DOHH2 (cell line): ENCODE measurements at regions not wholly inside any gene's neighbourhood (a gene's known extent, or its start where the extent isn't known, plus 50 kb on each side); places are given as distances from the start of the nearest gene placed in this dataset.

Source experiments
- H3F3A ChIP-seq: fragments of 200-600 bp; sonication (generic), shearing (Covaris generic); 2 replicates; pipeline ENCODE4 v1.6.0; 2016; ENCODE audit warnings: antibody characterized with exemption, mild to moderate bottlenecking; ENCODE audit not compliant: control insufficient read depth, insufficient read depth
- H3K27ac ChIP-seq: fragments of 200-600 bp; sonication (generic); 2 replicates; pipeline ENCODE4 v1.5.1; 2014; ENCODE audit warnings: low read depth, mild to moderate bottlenecking, low read length, moderate library complexity
- H3K27me3 ChIP-seq: fragments of 200-600 bp; sonication (generic); 2 replicates; pipeline ENCODE4 v1.6.1; 2014; ENCODE audit warnings: mild to moderate bottlenecking, low read length, mixed read lengths; ENCODE audit not compliant: control insufficient read depth
- H3K36me3 ChIP-seq: fragments of 200-600 bp; sonication (generic); 2 replicates; pipeline ENCODE4 v1.6.1; 2014; ENCODE audit warnings: mild to moderate bottlenecking, low read length, moderate library complexity, mixed read lengths; ENCODE audit not compliant: control insufficient read depth
- H3K4me1 ChIP-seq: fragments of 200-600 bp; sonication (generic); 2 replicates; pipeline ENCODE4 v1.6.1; 2014; ENCODE audit warnings: mild to moderate bottlenecking, low read length, mixed read lengths; ENCODE audit not compliant: control insufficient read depth
- H3K4me2 ChIP-seq: fragments of 200-600 bp; sonication (generic); 2 replicates; pipeline ENCODE4 v1.6.0; 2014; ENCODE audit warnings: mild to moderate bottlenecking, low read length, moderate library complexity
- H3K4me3 ChIP-seq: fragments of 200-600 bp; sonication (generic); 2 replicates; pipeline ENCODE4 v1.5.1; 2014; ENCODE audit warnings: mild to moderate bottlenecking, low read length, mixed read lengths
- H3K79me2 ChIP-seq: fragments of 200-600 bp; sonication (generic); 2 replicates; pipeline ENCODE4 v1.6.1; 2014; ENCODE audit warnings: mild to moderate bottlenecking, low read length, mixed read lengths; ENCODE audit not compliant: control insufficient read depth
- H3K9me2 ChIP-seq: fragments of 200-600 bp; sonication (generic); replicated peaks from 2 replicates; pipeline ENCODE4 v1.6.1; 2014; ENCODE audit warnings: mild to moderate bottlenecking, low read length, mixed read lengths; ENCODE audit not compliant: control insufficient read depth
- H3K9me3 ChIP-seq: fragments of 200-600 bp; sonication (generic); 2 replicates; pipeline ENCODE4 v1.6.1; 2014; ENCODE audit warnings: antibody characterized with exemption, low read length, mixed read lengths; ENCODE audit not compliant: control insufficient read depth, insufficient read depth
- H4K20me1 ChIP-seq: fragments of 200-600 bp; sonication (generic); 2 replicates; pipeline ENCODE4 v1.6.0; 2014; ENCODE audit warnings: low read depth, mild to moderate bottlenecking, antibody characterized with exemption, low read length, moderate library complexity; ENCODE audit not compliant: control insufficient read depth, insufficient read depth
- CTCF ChIP-seq: fragments of 200-600 bp; sonication (generic); IDR thresholded peaks from one replicate; pipeline ENCODE4 v1.5.1; 2014; ENCODE audit warnings: antibody characterized with exemption, mild to moderate bottlenecking, low read depth, low read length; ENCODE audit not compliant: poor library complexity, severe bottlenecking
- EZH2phosphoT487 ChIP-seq: fragments of 200-600 bp; sonication (generic); IDR thresholded peaks from 2 replicates; pipeline ENCODE4 v1.6.1; 2017; ENCODE audit warnings: borderline replicate concordance, mild to moderate bottlenecking, antibody characterized with exemption, low read length, moderate library complexity, mixed read lengths

DNA sequence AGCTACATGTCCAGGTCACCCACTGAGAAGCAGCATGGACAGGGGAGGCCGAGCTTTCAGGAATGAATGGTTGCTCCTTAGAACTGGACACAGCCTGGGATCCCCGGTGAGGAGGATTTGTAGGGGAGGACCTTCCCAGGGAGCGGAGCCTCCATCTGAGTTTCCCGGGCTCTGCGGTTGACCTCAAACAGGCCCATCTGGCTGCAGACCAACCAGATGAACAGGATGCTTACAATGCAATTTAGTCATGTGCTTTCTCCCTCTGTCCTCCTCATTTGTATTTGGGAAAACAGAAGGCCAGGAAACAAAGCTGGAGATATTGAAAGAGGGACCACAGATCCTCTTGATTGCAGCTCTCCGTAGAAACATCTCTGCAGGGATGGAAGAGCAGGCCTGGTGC, 104.8 kb downstream of the EMX2 start:
- Histone ChIP-seq H3K4me1 (no peaks in the 10 kb centered on the region), H3K27ac (no peak overlapping the region), H3F3A (no peaks in the 10 kb centered on the region), H3K27me3 (peaks cover 9% of the 10 kb centered on the region), H3K36me3 (no peaks in the 10 kb centered on the region), H3K4me2 (no peak overlapping the region), H3K9me3 (no peaks in the 10 kb centered on the region), H3K79me2 (no peaks in the 10 kb centered on the region), H4K20me1 (no peaks in the 10 kb centered on the region), H3K4me3 (no peak overlapping the region), H3K9me2 (no peaks in the 10 kb centered on the region)
- TF ChIP-seq EZH2phosphoT487 (no peak), CTCF (no peak)

DNA sequence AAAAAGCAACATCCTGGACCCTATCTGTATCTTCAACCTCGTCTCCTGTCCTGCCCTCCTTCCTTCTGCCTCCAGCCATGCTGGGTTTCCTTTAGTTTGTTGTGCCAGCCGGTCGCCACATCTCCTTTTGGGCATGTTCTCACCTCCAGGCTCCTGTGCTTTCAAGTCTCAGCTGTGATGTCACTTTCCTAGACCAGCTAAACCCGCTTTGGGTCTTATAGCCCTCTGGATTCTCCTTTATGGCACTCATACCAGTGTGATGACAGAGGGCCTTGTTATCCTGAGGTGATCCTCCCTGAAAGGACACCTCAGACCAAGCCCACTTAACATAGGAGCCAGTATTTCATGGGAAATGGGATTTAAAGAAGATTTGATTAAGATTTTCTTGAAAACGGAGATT, 108.6 kb downstream of the EMX2 start:
- Histone ChIP-seq H4K20me1 (no peaks in the 10 kb centered on the region), H3K27me3 (peaks cover 9% of the 10 kb centered on the region), H3K4me1 (no peaks in the 10 kb centered on the region), H3K9me3 (no peaks in the 10 kb centered on the region), H3F3A (no peaks in the 10 kb centered on the region), H3K36me3 (no peaks in the 10 kb centered on the region), H3K4me3 (no peak overlapping the region), H3K27ac (no peak overlapping the region), H3K79me2 (no peaks in the 10 kb centered on the region), H3K4me2 (no peak overlapping the region), H3K9me2 (no peaks in the 10 kb centered on the region)
- no peak for TF ChIP-seq EZH2phosphoT487
- no peak for TF ChIP-seq CTCF

DNA sequence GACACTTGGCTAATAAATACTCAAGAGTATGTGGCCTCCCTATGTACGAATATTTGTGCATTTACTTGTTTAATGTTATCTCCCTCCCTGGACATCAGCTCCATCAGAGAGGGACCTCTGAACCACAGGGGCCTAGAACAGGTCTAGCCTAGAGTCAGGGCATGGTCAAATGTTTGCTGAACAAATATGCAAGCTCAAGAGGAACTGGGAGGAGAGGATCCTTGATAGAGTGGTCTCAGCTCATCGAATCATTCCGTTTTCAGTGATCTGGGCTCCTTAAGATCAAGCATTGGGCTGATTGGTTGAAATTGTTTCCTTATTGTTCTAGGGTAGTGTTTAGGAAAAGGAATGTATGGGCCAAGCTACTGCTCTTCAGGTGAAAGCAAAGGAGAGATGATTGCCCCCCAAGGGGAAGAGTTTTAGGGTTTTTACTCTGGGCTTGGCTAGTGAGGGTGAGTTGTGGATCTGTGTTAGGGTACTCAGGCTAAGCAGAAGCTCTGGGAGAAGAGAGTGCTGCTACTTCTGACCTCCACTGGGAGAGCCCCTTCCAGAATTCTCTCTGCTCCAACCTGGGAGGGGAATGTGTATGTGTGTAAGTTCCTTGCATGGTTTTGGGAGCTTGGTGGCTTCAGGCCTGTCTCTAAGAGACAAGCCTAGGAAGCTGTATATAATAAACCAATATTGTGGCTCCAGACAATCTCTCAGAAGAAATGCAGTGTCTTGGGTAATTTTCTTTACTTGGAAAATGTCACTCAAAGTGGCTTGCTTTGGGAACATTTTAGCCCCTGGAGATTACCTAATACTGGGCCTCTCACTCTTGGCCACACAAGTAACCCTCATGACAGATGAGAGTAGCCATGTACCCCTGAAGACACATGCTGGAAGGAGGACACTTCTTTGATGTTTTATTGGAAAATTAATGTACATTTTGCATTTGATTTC, 110.0 kb downstream of the EMX2 start:
- no peaks in the 10 kb centered on the region for H3K4me1 ChIP-seq
- no peak for TF ChIP-seq EZH2phosphoT487
- no peak for TF ChIP-seq CTCF
- H3K27ac ChIP-seq, result no peak overlapping the region

More for the DNA sequence above, 110.0 kb downstream of the EMX2 start:
- no peaks in the 10 kb centered on the region for H3K9me3 ChIP-seq
- no peaks in the 10 kb centered on the region for H3F3A ChIP-seq
- peaks cover 9% of the 10 kb centered on the region for H3K27me3 ChIP-seq
- no peak overlapping the region for H3K4me2 ChIP-seq
- H3K4me3 ChIP-seq, result no peak overlapping the region
- H3K36me3 ChIP-seq, result no peaks in the 10 kb centered on the region
- H4K20me1 ChIP-seq, result no peaks in the 10 kb centered on the region
- H3K9me2 ChIP-seq, result no peaks in the 10 kb centered on the region
- H3K79me2 ChIP-seq, result no peaks in the 10 kb centered on the region
